ENCODE measurements at regions not wholly inside any gene's neighbourhood (a gene's known extent, or its start where the extent isn't known, plus 50 kb on each side); places are given as distances from the start of the nearest gene placed in this dataset.

- TF ChIP-seq PATZ1 (CRISPR knock-in tag; IDR thresholded peaks at IDR 0.05; ENCODE audit: borderline replicate concordance), result no peak
- TF ChIP-seq OSR1 (CRISPR knock-in tag; IDR thresholded peaks at IDR 0.05), result no peak
- TF ChIP-seq ARNTL (CRISPR knock-in tag; IDR thresholded peaks at IDR 0.05; ENCODE audit: borderline replicate concordance, low read depth), result no peak
- TF ChIP-seq ZNF565 (CRISPR knock-in tag; conservative IDR thresholded peaks at IDR 0.05; ENCODE audit: low read depth), result no peak
- no peak for TF ChIP-seq SNAI2 (CRISPR knock-in tag; IDR thresholded peaks at IDR 0.05)
- TF ChIP-seq ZFP3 (CRISPR knock-in tag; IDR thresholded peaks at IDR 0.05), result no peak
- no peak for TF ChIP-seq GLIS3 (CRISPR knock-in tag; IDR thresholded peaks at IDR 0.05)
- no peak for TF ChIP-seq TCF4 (CRISPR knock-in tag; IDR thresholded peaks at IDR 0.05; ENCODE audit: borderline replicate concordance)
- TF ChIP-seq RARB (CRISPR knock-in tag; IDR thresholded peaks at IDR 0.05), result no peak
Observed at GRCh38 chr11:129739339-129739738, 76.3 kb upstream of the TMEM45B start.
